HG02678 (cell line): ENCODE measurements at regions not wholly inside any gene's neighbourhood (a gene's known extent, or its start where the extent isn't known, plus 50 kb on each side); places are given as distances from the start of the nearest gene placed in this dataset.

ENCODE experiments used
- ATAC-seq: cut with Tn5 transposase; IDR thresholded peaks from one replicate; pipeline ENCODE4 v1.9.1; 2021; ENCODE audit warnings: mild to moderate bottlenecking, moderate library complexity; ENCODE audit not compliant: unreplicated experiment

GRCh38 chr2:180664507-180664906 lies 315.9 kb upstream of the UBE2E3 start:
- no peak for ATAC-seq

GRCh38 chr2:180662941-180663471 lies 317.4 kb upstream of the UBE2E3 start:
- no peak for ATAC-seq

GRCh38 chr2:180662521-180662920 lies 317.9 kb upstream of the UBE2E3 start:
- no peak for ATAC-seq

- ATAC-seq = no peak
Observed at GRCh38 chr2:180661686-180662030, 318.7 kb upstream of the UBE2E3 start.

GRCh38 chr2:180660881-180661685 lies 319.3 kb upstream of the UBE2E3 start:
- ATAC-seq = no peak

GRCh38 chr2:180660207-180660606 lies 320.2 kb upstream of the UBE2E3 start:
- ATAC-seq = no peak

GRCh38 chr2:180657054-180657453 lies 323.4 kb upstream of the UBE2E3 start:
- no peak for ATAC-seq

- ATAC-seq = no peak
Observed at GRCh38 chr2:180656455-180656847, 324.0 kb upstream of the UBE2E3 start.

GRCh38 chr2:180655842-180656454 lies 324.5 kb upstream of the UBE2E3 start:
- no peak for ATAC-seq

GRCh38 chr2:180655393-180655792 lies 325.0 kb upstream of the UBE2E3 start:
- no peak for ATAC-seq

GRCh38 chr2:180653481-180653880 lies 326.9 kb upstream of the UBE2E3 start:
- ATAC-seq = no peak

GRCh38 chr2:180652794-180653193 lies 327.6 kb upstream of the UBE2E3 start:
- ATAC-seq = no peak

GRCh38 chr2:180651596-180651995 lies 328.8 kb upstream of the UBE2E3 start:
- ATAC-seq = no peak

- ATAC-seq = no peak
Observed at GRCh38 chr2:180647621-180648020, 332.8 kb upstream of the UBE2E3 start.

GRCh38 chr2:180647221-180647620 lies 333.2 kb upstream of the UBE2E3 start:
- ATAC-seq = no peak

- ATAC-seq = no peak
Observed at GRCh38 chr2:180646756-180647155, 333.6 kb upstream of the UBE2E3 start.

GRCh38 chr2:180644709-180645108 lies 335.7 kb upstream of the UBE2E3 start:
- ATAC-seq = no peak

- ATAC-seq = no peak
Observed at GRCh38 chr2:180630756-180631155, 349.6 kb upstream of the UBE2E3 start.

GRCh38 chr2:180625006-180625844 lies 355.2 kb upstream of the UBE2E3 start:
- ATAC-seq = no peak

- ATAC-seq = no peak
Observed at GRCh38 chr2:180621941-180622918, 358.2 kb upstream of the UBE2E3 start.
